GM03348 (cell line): ENCODE measurements at regions not wholly inside any gene's neighbourhood (a gene's known extent, or its start where the extent isn't known, plus 50 kb on each side); places are given as distances from the start of the nearest gene placed in this dataset.
"Not testable (repeated sequence)": the region's sequence is repeated elsewhere in the genome, so short reads cannot be mapped to it uniquely, and the experiment has no call there.

ENCODE experiments used
- DNase-seq: peaks from one replicate; pipeline ENCODE4 v3.0.0; 2012; ENCODE audit warnings: low spot score

DNA sequence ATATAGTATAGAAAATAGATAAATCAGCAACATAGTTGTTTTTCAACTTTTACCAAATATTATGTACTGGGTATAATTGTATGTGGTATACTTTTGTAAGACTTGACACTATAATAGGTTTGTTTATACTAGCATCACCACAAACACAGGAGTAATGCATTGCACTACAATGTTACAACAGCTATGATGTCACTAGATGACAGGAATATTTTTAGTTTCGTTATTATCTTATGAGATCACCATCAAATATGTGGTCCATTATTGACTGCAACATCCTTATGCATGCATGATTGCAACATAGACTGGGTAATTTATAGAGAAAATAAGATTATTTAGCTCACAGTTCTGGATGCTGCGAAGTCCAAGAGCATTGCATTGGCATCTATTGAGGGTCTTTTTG is 678.4 kb upstream of the ZNF804A start:
- no peak for DNase-seq

GRCh38 chr2:183925281-183925680 is 673.0 kb upstream of the ZNF804A start:
- no peak for DNase-seq

DNA sequence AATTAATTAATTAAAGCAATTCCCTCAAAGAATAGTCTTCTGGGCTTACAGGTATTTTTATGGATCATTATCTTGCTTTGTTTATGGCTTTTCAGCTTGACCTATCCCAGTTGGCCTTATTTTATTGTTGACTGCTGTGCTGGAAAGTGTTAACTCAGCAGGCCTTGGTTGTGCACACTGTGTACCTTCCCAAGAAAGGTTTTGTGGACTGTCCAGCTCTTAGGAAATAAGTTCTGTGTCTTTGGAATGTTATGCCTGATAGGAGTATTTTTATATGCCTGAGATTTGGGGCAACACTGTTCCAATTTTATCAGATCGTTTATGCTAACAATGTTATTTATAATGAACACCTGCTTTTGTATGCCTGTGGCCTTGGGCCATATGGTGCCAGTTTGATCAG is 671.9 kb upstream of the ZNF804A start:
- no peak for DNase-seq

- no peak for DNase-seq
Measured at GRCh38 chr2:183927406-183928325, 670.7 kb upstream of the ZNF804A start.

DNA sequence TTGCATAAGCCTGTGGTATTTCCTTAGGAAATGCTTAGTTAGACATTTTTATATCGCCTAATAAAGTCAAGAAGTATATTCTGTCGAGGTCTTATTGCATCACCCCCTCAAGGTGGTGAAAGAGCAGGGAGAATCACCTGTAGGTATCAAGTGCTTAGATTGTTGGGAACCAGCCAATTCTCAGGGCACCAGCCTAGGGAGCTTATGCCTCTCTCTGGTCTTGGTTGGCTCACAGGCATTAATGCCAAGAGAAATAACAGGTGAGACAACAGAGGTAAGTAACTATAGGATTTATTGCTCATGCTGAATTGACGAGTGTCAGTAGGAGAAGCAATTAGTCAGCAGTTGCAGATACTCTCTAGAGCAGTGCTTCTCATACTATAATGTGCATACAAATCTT is 663.3 kb upstream of the ZNF804A start:
- DNase-seq: no peak

DNA sequence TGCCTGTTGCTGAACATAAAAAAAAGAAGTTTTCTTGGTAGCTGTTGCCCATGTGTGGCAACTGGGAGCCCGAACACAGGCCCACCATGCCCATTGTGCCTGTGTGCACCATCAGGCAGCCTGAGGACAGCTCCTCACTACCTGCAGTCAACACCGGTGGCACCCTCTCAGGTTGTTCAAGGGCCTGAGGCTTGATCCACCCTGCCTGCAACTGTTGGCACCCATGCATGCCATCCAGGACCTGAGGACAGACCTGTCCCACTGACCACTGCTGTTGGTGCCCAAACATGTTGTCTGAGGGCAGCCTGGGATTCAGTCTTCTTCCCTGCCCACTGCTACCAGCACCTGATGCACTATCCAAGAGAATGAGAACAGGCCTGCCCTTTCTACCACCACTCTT is 661.1 kb upstream of the ZNF804A start:
- DNase-seq: no peak

DNA sequence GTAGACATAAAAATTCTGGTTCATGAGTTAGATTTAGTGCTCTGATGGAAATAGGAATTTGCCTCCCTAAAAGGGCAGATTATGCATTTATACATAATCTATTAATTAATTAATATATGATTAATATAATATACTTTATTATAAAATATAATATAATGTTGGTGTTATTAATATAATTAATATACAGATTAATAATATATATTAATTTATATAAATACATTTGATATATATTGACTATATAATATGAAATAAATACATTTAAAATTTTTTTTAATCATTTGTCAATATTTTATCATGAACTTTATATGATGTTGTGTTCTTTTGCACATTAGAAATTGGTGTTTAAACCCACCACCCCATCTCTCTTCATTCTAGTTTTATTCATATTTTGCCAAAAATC is 652.1 kb upstream of the ZNF804A start:
- DNase-seq: no peak

GRCh38 chr2:183948861-183949260 is 649.5 kb upstream of the ZNF804A start:
- no peak for DNase-seq

- DNase-seq: no peak
Measured at GRCh38 chr2:183950673-183951072, 647.7 kb upstream of the ZNF804A start.

DNA sequence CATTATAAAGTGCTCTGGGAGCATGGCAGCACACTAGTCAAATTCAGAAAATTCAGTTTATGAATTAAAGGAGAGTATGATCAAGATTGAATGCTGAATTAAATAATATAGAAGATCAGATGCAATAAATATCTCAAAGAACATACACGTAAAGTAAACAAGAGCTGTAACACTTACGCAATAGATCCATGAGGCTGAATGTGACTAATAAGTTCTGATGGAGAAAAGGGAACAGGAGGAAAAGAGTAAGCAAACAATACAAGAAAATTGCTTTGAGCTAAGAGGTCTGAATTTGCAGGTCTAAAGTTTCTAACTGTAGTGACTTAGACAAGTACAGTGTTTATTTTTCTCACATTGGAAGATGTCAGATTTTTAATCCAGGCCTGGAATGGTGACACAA is 646.7 kb upstream of the ZNF804A start:
- DNase-seq: no peak

- DNase-seq: no peak
Measured at GRCh38 chr2:183952741-183953140, 645.6 kb upstream of the ZNF804A start.

DNA sequence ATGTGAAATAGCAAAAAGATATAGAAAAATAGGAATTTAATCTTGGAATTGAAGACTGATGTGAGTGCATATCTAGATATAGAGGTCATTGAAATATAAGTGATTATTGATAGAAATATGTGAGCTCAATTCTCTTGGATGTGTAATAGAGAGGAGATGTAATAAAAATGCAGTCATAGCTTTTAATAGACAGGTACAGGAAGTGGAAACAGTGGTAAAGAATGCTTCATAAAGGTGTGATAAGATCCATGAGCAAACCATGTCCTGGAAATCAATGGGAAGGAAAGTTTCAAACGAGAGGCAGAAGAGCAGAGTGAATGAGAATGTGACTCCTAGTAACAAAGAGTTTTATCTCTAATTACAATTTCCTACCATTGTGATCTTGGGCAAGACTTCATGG is 634.7 kb upstream of the ZNF804A start:
- no peak for DNase-seq

DNA sequence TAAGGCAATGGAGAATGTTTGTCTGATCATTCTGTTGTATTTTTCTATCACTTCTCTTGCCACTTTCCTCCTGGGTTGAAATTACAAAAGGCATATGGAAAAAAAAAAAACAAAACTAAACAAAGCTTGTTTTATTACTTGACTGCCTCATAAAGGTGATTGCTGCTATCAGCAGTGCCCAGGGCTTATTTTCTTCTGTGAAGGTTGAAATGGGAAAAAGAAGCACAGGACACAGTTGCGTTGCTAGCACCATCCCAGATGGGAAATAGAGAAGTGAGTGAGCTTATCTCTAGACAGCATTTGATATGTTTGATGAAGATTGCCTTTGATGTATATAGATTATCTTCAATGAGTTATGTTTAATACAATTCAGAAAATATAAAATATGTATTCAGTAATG is 633.8 kb upstream of the ZNF804A start:
- DNase-seq: no peak

- DNase-seq: no peak
Measured at GRCh38 chr2:183967756-183968155, 630.6 kb upstream of the ZNF804A start.

GRCh38 chr2:183975676-183976075 is 622.7 kb upstream of the ZNF804A start:
- DNase-seq: not testable (repeated sequence)

DNA sequence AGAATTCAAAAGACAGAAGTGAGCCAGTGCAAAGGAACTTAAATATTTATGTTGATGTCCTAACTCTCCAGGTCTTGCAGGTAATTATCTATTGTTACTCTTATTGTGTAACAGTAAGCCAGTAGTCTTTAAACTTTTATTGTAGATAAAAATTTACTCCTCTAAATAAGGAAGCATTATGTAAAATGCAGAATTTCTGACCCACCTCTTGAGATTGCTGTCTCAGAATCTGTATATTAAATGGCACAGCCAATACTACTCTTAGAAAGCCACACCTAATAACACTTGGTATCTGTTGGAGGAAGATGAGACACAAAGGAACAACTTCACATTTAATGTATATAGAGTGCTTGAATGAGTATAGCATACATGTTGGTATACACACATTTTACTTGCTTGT is 613.5 kb upstream of the ZNF804A start:
- DNase-seq: no peak

DNA sequence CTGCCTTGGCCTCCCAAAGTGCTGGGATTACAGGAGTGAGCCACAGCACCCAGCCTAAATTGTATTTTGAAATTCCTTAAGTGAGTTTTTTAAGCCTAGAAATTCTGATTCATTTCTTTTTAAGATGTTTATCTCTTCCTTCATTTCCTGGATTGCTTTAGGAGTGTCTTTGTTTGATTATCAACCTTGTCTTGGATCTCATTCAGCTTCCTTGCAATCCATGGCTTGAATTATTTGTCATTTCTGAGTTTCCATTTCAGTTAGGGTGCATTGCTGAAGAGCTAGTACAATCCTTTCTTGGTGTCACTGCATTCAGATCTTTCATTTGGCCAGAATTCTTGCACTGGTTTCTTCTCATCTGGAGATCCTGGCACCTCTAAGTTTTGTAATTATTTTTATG is 606.4 kb upstream of the ZNF804A start:
- no peak for DNase-seq

- no peak for DNase-seq
Measured at GRCh38 chr2:183993052-183993451, 605.3 kb upstream of the ZNF804A start.

DNA sequence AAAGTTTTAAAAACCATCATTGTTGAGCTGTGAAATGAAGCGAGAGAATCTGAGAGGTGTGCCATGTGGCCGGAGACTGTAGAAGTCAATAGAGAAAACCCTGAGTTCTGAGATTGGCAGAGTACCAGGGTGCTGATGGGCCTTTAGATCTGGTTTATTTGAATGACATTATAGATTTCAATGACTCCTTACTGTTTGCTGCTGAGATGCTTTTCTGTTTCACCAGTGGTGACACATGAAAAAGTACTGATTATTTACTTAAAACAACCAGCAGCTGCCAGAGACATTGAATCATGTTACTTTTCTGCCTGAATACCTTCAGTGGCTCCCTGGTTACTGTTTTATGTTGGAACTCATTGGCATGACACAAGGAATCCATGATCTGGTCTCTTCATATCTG is 602.7 kb upstream of the ZNF804A start:
- no peak for DNase-seq

DNA sequence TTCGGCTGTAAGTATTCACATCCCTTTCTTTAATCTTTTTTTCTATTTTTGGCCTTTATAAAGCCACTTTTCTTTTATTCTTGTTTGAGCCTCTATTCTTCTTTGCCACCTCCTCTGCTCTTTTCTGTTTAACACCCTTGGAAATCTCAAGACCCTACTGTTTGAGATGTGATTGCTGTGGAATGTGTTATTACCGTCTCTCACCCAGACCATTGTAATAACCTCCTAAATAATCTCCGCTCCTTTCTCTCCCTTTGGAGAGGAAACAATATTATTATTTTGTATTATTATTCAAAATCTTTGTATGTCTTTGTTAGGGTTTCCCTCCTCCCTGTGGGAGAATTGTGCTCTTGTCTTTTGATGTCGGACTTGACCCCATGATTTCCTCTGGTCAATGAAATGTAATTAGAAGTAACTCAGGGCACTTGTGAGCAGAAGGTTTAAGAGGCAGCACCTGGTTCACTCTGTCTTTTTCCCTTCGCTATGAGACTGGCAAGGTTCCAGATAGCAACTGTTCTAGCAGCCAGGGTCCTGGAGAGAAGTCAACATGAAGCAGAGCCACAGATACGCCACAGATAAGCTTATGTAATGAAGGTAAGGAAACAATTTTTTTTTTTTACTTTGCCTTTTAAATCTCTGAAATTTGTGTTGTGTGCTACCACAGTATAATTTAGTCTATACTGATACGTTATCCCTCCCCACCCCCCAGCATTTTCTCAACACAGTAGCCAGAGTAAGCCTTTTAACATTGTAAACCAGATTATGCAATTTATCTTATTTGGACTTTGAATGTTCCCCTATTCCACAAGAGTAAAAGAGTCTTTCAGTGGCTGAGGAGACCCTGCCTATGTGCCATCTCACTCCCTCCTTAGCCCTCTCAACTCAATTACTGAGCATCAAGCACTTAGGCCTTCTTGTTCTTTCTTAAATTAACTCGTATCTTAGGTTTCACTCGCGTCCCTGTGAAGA is 601.2 kb upstream of the ZNF804A start:
- no peak for DNase-seq

GRCh38 chr2:183998041-183998796 is 600.1 kb upstream of the ZNF804A start:
- no peak for DNase-seq

DNA sequence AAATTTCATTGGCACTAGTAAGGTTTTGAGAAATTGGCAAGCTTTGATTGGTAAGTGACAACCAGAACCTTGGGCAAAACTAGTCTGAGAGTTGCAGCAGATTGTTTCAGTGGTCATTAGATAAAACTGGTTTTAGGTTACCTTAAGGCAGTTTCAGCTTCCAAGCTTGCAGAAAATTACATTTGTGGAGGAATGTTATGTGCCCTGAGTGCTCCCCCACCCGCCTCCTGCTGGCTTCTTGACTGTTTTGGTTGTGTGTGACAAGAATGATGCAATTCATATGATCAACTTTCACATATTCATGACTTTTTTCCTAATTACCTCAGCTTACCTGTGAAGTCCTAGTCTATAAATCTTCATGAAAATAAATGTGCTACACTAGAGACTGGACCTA is 599.5 kb upstream of the ZNF804A start:
- no peak for DNase-seq
